ENCODE measurements at regions not wholly inside any gene's neighbourhood (a gene's known extent, or its start where the extent isn't known, plus 50 kb on each side); places are given as distances from the start of the nearest gene placed in this dataset.

DNA sequence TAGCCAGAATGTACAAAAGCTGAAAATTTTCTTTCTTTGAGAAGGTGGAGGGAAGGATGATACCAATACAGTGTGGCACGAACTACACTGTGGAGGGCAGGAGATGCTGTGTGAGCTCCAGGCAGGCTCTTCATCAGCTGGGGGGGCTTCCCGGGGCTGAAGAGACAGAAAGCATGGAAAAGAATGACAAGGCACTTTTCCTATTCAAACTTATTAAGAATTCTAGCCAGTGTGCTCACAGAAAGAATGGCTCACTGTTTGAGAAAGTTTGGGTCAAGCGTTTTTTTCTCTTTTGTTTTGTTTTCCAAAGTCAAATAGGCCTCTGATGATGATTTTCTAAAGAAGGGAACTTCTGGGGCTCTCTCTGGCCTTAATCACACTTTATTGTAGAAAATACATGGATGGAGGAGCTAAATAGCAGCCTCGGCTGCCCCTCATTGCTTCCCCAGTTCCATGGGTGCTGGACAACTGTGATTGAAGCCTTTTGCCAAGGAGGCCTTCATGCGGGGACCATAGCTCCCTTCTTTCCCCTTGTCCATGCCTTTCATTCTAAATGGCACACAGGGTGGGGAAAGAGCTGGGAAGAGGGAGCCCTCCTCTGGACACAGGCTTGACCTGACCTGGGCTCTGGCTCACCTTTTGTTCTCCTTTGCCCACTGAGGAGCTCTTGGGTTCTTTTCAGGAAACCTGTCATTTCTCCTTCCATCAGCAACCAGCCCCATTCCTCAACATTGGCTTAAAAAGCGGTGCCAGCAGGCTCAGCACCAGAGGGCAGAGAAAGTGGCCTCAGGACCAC lies 130.6 kb downstream of the TDRD15 start:
- DNase-seq = no peak

- DNase-seq = peak; percentile 17
Observed at GRCh38 chr2:21256006-21256405, 132.2 kb downstream of the TDRD15 start.

DNA sequence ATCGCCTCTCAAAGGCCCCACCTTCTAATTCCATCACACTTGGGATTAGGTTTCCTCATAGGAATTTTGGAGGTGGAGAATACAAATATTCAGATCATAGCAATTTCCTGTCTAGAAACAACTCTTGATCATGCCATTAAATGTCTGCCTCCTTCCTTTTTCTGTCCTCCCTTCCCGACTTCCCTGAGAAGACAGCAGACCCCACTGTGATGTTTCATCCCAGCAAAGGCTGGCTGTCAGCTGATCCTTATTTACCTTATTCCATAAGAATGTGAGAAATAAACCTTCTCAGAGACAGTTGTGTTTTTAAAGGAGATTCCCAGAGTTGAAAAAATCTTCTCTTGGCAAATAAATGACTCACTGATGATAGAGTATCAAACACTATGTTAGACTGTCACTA lies 133.9 kb downstream of the TDRD15 start:
- peak; percentile 4 for DNase-seq

- no peak for DNase-seq
Observed at GRCh38 chr2:21258082-21258481, 134.3 kb downstream of the TDRD15 start.

- no peak for DNase-seq
Observed at GRCh38 chr2:21260311-21260710, 136.5 kb downstream of the TDRD15 start.

GRCh38 chr2:21261591-21261990 lies 137.8 kb downstream of the TDRD15 start:
- DNase-seq = no peak

GRCh38 chr2:21262426-21262940 lies 138.7 kb downstream of the TDRD15 start:
- no peak for DNase-seq

GRCh38 chr2:21263622-21264021 lies 139.9 kb downstream of the TDRD15 start:
- no peak for DNase-seq

DNA sequence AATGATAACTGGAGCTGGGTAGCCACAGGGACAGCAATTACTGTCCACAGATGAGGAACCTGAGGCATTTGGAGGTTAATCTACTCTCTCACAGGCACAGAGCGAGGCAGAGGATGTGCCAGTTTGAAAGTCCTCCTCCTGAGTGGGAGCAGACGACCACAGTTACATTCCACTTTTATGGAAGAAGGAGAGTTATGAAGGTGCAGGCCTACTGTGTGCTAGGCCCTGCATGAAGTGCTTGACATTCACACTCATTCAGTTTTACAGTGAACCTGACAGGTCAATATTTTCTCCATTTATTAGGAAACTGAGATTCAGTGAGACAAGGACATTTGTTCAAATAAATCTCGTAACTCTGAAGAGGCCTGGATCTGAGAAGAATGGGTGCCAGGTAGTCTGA lies 142.0 kb downstream of the TDRD15 start:
- DNase-seq = no peak

GRCh38 chr2:21267232-21267835 lies 143.6 kb downstream of the TDRD15 start:
- no peak for DNase-seq

GRCh38 chr2:21268197-21268877 lies 144.6 kb downstream of the TDRD15 start:
- no peak for DNase-seq

GRCh38 chr2:21268878-21269224 lies 145.1 kb downstream of the TDRD15 start:
- no peak for DNase-seq

- no peak for DNase-seq
Observed at GRCh38 chr2:21269382-21269781, 145.6 kb downstream of the TDRD15 start.

DNA sequence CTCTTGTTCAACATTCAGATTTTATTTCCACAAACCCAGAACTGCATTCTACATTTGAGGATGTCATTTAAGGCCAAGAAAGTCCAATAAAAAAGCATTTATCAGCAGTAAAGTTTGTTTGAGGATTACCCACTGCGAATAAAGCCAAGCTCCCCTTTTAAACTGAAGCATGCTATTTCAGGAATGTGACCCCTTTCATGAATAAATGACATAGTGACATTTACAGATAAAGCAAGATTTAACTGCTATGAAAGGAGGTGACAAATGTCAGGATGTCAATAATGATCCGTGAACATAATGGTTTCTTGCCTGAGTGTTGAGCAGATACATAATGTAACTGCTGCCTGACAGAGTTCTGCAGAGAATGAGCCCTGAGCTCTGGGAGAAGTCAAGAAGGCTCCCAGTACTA lies 146.3 kb downstream of the TDRD15 start:
- DNase-seq = no peak

DNA sequence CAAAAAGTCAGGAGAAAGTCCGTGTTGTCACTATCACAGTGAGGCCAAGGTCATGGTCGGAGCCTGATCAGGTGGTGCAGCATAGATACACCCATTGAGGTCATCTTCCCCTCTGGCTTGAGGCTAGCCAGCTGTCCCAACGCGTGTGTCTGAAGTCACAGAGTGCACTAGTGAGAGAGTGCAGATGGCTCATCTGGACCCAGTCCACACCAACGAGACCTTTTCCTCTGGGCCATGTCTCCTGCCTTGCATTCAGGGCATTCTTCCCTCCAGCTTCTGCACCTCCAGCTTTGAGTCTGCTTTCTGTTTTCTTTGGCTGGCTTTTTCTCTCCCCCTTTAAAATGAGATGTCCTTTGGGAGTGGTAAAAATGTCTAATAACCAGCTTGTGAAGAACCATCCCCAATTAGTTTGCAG lies 146.9 kb downstream of the TDRD15 start:
- DNase-seq = no peak

DNA sequence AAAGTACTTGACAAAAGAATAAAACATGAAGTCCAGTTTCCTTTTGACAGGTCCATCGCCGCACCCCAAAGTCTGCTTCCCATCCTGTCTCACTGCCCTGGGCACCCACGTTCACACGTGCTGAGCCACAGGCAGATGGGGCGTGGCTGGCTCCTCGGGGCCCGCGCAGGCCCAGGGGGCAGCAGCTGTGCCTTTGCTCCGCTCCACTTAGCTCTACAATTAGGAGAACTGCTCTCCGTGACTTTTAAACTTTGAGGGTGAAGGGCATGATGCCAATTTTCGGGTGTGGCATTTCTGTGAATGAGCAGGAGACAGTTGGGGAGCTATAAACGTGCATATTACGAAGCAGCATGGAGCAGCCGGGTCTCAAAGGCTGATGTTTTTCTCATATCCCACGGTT lies 152.4 kb downstream of the TDRD15 start:
- DNase-seq = no peak

- no peak for DNase-seq
Observed at GRCh38 chr2:21277068-21278056, 153.6 kb downstream of the TDRD15 start.

GRCh38 chr2:21279525-21279924 lies 155.8 kb downstream of the TDRD15 start:
- DNase-seq = no peak

DNA sequence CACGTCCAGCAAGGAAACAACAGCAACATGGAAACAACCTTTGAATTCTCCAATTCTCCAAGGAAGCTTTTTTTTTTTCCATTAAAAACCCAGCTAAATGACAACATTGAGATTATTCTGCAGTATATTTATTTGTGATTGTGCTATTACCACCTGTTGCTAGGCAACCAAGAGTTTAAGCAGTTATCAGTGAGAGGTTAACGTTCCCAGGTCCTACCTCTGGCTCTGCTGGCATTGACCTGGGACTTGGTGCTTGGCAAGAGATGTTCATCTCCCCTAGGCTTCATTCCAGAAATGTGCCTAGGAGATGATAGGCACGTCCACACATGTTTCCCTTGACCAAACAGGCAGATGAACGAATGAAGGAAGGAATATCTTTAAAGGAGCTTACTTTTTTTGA lies 157.0 kb downstream of the TDRD15 start:
- no peak for DNase-seq

DNA sequence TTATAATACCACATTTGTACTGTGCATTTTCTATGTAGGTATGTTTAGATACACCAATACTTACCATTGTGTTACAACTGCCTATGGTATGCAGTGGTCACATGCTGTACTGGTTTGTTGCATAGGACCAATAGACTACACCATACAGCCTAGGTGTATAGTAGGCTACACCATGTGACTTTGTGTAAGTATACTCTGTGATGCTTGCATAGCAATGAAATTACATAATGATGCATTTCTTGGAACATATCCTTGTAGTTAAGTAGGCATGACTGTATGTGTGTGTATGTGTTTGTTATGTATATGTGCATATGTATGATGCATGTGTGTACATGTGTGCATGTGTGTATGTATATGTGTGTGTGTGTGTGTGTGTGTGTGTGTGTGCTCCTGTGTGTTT lies 157.6 kb downstream of the TDRD15 start:
- DNase-seq = no peak

DNA sequence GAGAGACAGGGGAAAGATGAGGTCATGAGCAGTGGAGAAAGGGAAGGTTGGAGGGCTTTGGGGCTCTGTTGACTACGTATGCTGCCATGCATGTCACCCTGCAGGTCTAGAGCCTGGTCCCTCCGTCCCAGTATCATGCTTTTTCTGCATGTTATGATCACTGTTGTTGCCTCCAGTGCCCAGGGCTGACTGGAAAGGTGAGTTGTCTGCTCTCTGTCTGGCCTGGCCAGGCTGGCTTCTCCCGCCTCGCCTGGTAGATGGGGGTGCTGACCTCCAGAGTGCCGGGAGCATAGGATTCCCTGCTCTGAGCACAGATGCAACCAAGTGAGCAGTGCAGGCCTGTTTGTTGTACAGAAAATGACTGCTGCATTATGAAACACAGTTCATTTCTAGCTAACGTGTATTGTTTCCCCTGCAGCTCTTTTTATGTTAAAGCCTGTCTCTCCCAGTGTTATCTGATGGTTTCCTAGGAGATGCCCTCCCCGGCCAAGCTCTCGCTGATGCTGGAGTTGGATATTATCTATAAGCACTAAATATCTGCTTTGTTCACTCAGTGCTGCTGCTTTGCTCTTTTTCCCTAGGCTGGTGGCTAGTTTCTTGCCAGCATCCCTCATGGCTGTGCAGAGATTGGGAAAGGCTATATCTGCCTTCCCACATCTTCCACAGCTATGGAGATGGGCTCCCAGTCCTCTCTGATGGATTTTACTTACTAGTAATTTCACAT lies 158.2 kb downstream of the TDRD15 start:
- DNase-seq = no peak

DNA sequence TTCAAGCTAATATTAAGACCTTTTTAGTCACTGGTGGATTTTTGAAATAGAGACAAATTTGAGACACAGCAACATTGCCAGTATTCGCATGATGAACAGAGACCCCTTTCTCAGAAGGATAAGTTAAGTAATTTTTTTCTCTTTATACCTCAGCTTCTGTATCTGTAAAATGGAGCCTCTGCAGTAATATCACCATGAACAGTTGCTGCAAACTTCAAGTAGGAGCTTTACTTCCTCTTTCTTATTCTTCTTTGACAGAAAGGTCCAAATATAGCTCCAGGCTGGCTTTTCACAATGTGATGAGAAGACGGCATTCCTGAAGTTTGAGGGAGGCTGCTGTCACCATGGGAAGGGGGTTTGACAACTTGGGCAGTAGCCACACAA lies 158.7 kb downstream of the TDRD15 start:
- no peak for DNase-seq
